ENCODE measurements at regions not wholly inside any gene's neighbourhood (a gene's known extent, or its start where the extent isn't known, plus 50 kb on each side); places are given as distances from the start of the nearest gene placed in this dataset.

DNA sequence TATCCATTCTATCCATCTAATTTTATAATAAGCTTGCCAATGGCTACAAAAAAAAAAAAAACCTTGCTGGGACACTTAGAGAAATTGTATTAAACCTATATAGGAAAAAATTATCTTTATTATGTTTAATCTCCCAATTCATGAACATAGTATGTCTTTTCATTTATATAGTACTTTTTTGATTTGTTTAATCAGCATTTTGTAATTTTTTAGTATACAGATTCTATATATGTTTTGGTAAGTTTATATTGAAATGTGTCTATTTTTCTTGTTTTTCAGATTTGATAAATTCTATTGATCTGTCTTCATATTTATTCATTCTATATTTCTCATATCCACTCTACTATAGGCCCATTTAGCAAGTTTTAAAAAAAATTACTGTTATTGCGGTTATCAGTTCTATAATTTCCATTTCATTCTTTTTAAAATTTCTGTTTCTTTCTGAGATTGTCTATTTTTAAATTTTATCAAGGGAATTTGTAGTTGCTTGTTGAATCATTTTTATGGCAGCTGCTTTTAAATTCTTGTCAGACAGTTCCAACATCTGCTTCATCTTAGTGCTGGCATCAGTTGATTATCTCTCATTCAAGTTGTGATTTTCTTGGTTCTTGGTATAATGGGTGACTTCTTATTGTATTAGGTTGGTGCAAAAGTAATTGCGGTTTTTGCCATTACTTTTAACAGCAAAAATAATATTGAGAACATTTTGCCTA lies 170.1 kb upstream of the S1PR3 start:
- no peak overlapping the region for H3K4me3 ChIP-seq (ENCODE audit: low read length)
- no peak overlapping the region for H3K27ac ChIP-seq (ENCODE audit: low read length)
- H3F3A ChIP-seq (ENCODE audit: insufficient read depth, low read length) = no peaks in the 10 kb centered on the region; the same call in 1 of the 2 replicates
- H2AFZ ChIP-seq (ENCODE audit: low read length) = no peak overlapping the region
- no peaks in the 10 kb centered on the region for H3K27me3 ChIP-seq (replicated peaks; ENCODE audit: insufficient read depth, low read length)
- no peaks in the 10 kb centered on the region for H3K36me3 ChIP-seq (replicated peaks; ENCODE audit: insufficient read depth, low read length)
- DNase-seq = no peak
- H3K4me1 ChIP-seq (ENCODE audit: low read length) = peaks cover 9% of the 10 kb centered on the region
- no peaks in the 10 kb centered on the region for H3K9me3 ChIP-seq (replicated peaks; ENCODE audit: insufficient read depth, low read length)
- H3K9me2 ChIP-seq (replicated peaks; ENCODE audit: insufficient read depth, low read length) = no peaks in the 10 kb centered on the region
- H4K20me1 ChIP-seq (ENCODE audit: insufficient read depth, low read length) = no peaks in the 10 kb centered on the region
- no peak overlapping the region for H3K9ac ChIP-seq (ENCODE audit: low read length)
- no peaks in the 10 kb centered on the region for H3K79me2 ChIP-seq (ENCODE audit: low read length)
- no peak for TF ChIP-seq EZH2phosphoT487 (IDR thresholded peaks at IDR 0.05; ENCODE audit: low read length)
- TF ChIP-seq, protein P1, sequence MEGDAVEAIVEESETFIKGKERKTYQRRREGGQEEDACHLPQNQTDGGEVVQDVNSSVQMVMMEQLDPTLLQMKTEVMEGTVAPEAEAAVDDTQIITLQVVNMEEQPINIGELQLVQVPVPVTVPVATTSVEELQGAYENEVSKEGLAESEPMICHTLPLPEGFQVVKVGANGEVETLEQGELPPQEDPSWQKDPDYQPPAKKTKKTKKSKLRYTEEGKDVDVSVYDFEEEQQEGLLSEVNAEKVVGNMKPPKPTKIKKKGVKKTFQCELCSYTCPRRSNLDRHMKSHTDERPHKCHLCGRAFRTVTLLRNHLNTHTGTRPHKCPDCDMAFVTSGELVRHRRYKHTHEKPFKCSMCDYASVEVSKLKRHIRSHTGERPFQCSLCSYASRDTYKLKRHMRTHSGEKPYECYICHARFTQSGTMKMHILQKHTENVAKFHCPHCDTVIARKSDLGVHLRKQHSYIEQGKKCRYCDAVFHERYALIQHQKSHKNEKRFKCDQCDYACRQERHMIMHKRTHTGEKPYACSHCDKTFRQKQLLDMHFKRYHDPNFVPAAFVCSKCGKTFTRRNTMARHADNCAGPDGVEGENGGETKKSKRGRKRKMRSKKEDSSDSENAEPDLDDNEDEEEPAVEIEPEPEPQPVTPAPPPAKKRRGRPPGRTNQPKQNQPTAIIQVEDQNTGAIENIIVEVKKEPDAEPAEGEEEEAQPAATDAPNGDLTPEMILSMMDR (IDR thresholded peaks at IDR 0.05; ENCODE audit: low read length) = no peak
- TF ChIP-seq EZH2 (optimal IDR thresholded peaks at IDR 0.05; ENCODE audit: low read depth, low read length) = no peak
- no peak overlapping the region for H3K4me2 ChIP-seq (ENCODE audit: low read depth, low read length)

DNA sequence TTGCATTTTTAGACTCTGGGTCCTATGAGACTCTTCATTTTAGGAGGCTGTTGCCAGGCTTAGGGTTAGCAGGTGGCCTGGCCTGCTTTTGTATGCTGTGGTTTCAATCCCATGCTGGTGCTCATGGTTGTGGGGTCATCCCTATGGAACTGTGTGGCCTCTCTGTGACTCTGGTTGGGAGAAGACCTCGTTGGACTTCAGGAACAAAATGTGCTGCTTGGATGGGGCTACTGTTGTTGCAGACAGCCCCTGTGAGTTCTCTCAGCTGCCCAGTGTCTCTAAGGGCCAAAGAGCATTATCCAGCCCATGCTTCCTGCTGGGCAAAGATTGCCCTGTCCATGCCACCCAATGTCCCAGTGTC lies 169.5 kb upstream of the S1PR3 start:
- H3K9me3 ChIP-seq (replicated peaks; ENCODE audit: insufficient read depth, low read length) = no peaks in the 10 kb centered on the region
- TF ChIP-seq, protein P1 (IDR thresholded peaks at IDR 0.05; ENCODE audit: low read length) = no peak
- TF ChIP-seq EZH2 (optimal IDR thresholded peaks at IDR 0.05; ENCODE audit: low read depth, low read length) = no peak
- no peak for TF ChIP-seq EZH2phosphoT487 (IDR thresholded peaks at IDR 0.05; ENCODE audit: low read length)
- H3K4me3 ChIP-seq (ENCODE audit: low read length) = no peak overlapping the region
- H3K27ac ChIP-seq (ENCODE audit: low read length) = no peak overlapping the region
- H4K20me1 ChIP-seq (ENCODE audit: insufficient read depth, low read length) = no peaks in the 10 kb centered on the region
- H3K4me2 ChIP-seq (ENCODE audit: low read depth, low read length) = no peak overlapping the region
- no peaks in the 10 kb centered on the region for H3K9me2 ChIP-seq (replicated peaks; ENCODE audit: insufficient read depth, low read length)
- no peaks in the 10 kb centered on the region for H3K79me2 ChIP-seq (ENCODE audit: low read length)
- no peaks in the 10 kb centered on the region for H3K36me3 ChIP-seq (replicated peaks; ENCODE audit: insufficient read depth, low read length)
- no peaks in the 10 kb centered on the region; the same call in 1 of the 2 replicates for H3F3A ChIP-seq (ENCODE audit: insufficient read depth, low read length)
- peaks cover 9% of the 10 kb centered on the region for H3K4me1 ChIP-seq (ENCODE audit: low read length)
- no peak overlapping the region for H3K9ac ChIP-seq (ENCODE audit: low read length)
- no peak overlapping the region for H2AFZ ChIP-seq (ENCODE audit: low read length)
- H3K27me3 ChIP-seq (replicated peaks; ENCODE audit: insufficient read depth, low read length) = no peaks in the 10 kb centered on the region
- no peak for DNase-seq

DNA sequence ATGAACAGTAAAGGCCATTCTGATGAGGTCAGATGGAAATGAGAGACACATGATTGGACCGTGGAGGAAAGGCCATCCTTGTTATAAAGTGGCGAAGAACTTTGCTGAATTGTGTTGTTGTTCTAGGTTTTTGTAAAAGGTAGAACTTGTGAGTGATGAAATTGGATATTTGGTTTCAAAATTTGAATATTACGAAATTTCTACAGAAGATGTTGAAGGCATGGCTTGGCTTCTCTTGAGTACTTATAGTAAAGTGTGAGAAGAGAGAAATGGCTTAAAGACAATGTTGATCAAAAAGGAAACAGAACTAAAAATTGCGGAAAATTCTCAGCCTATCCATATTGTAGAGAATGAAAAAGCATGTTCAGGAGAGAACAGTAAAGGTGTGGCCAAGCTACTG lies 166.6 kb upstream of the S1PR3 start:
- H3K9me2 ChIP-seq (replicated peaks; ENCODE audit: insufficient read depth, low read length) = no peaks in the 10 kb centered on the region
- H3K27me3 ChIP-seq (replicated peaks; ENCODE audit: insufficient read depth, low read length) = no peaks in the 10 kb centered on the region
- no peak overlapping the region for H3K9ac ChIP-seq (ENCODE audit: low read length)
- H3K4me2 ChIP-seq (ENCODE audit: low read depth, low read length) = no peak overlapping the region
- H3K36me3 ChIP-seq (replicated peaks; ENCODE audit: insufficient read depth, low read length) = no peaks in the 10 kb centered on the region
- no peak overlapping the region for H3K4me3 ChIP-seq (ENCODE audit: low read length)
- no peaks in the 10 kb centered on the region for H3K9me3 ChIP-seq (replicated peaks; ENCODE audit: insufficient read depth, low read length)
- H3K4me1 ChIP-seq (ENCODE audit: low read length) = peaks cover 6% of the 10 kb centered on the region
- no peaks in the 10 kb centered on the region; the same call in 1 of the 2 replicates for H3F3A ChIP-seq (ENCODE audit: insufficient read depth, low read length)
- H3K27ac ChIP-seq (ENCODE audit: low read length) = no peak overlapping the region
- no peak for TF ChIP-seq EZH2phosphoT487 (IDR thresholded peaks at IDR 0.05; ENCODE audit: low read length)
- TF ChIP-seq, protein P1 (IDR thresholded peaks at IDR 0.05; ENCODE audit: low read length) = no peak
- TF ChIP-seq EZH2 (optimal IDR thresholded peaks at IDR 0.05; ENCODE audit: low read depth, low read length) = no peak
- H3K79me2 ChIP-seq (ENCODE audit: low read length) = no peaks in the 10 kb centered on the region
- H2AFZ ChIP-seq (ENCODE audit: low read length) = no peak overlapping the region
- H4K20me1 ChIP-seq (ENCODE audit: insufficient read depth, low read length) = no peaks in the 10 kb centered on the region
- no peak for DNase-seq
